ENCODE measurements at regions not wholly inside any gene's neighbourhood (a gene's known extent, or its start where the extent isn't known, plus 50 kb on each side); places are given as distances from the start of the nearest gene placed in this dataset.

- TF ChIP-seq POLR2AphosphoS5 (IDR thresholded peaks at IDR 0.05; ENCODE audit: control insufficient read depth, insufficient read depth, low read depth, low read length) (no peak), MBD2 (IDR thresholded peaks at IDR 0.05; ENCODE audit: borderline replicate concordance, low read depth) (no peak), TRIM24 (IDR thresholded peaks at IDR 0.05) (peak in 1 of 2 experiments; percentile 52; a peak in 2 of 4 replicates), CXXC5 (CRISPR knock-in tag; IDR thresholded peaks at IDR 0.05) (no peak), RAD21 (CRISPR knock-in tag; conservative IDR thresholded peaks at IDR 0.05 in 1 of 2, IDR thresholded peaks at IDR 0.05 in 1 of 2) (peak in 1 of 2 experiments; percentile 2; a peak in 1 of 4 replicates), ZNF354B (CRISPR knock-in tag; IDR thresholded peaks at IDR 0.05) (peak; percentile 48; the same call in 1 of the 2 replicates), ZNF121 (CRISPR knock-in tag; conservative IDR thresholded peaks at IDR 0.05) (no peak), HOXB6 (CRISPR knock-in tag; IDR thresholded peaks at IDR 0.05; ENCODE audit: borderline replicate concordance) (no peak), NBN (IDR thresholded peaks at IDR 0.05; ENCODE audit: low read depth) (0 out of 2 replicates have a peak, but pooled peaks have one; percentile 37), NR2C2 (CRISPR knock-in tag; IDR thresholded peaks at IDR 0.05) (no peak), NR2C2 (tag; IDR thresholded peaks at IDR 0.05) (no peak), JUN (IDR thresholded peaks at IDR 0.05; ENCODE audit: borderline replicate concordance, low read depth, low read length) (0 out of 2 replicates have a peak, but pooled peaks have one; percentile 22), JUN (CRISPR knock-in tag; IDR thresholded peaks at IDR 0.05; ENCODE audit: borderline replicate concordance) (no peak), THRA (IDR thresholded peaks at IDR 0.05) (no peak), MAFF (IDR thresholded peaks at IDR 0.05; ENCODE audit: low read length) (no peak), ATF1 (CRISPR knock-in tag; IDR thresholded peaks at IDR 0.05) (no peak), ATF1 (tag; IDR thresholded peaks at IDR 0.05) (no peak), ZNF143 (CRISPR knock-in tag; IDR thresholded peaks at IDR 0.05) (no peak), KDM1A (IDR thresholded peaks at IDR 0.05) (no peak), RBM25 (IDR thresholded peaks at IDR 0.05; ENCODE audit: low read depth, low read length, severe bottlenecking) (peak; percentile 11), CCAR2 (IDR thresholded peaks at IDR 0.05; ENCODE audit: low read depth, low read length) (no peak), KLF1 (tag; IDR thresholded peaks at IDR 0.05) (no peak), MAFK (IDR thresholded peaks at IDR 0.05; ENCODE audit: low read length) (no peak), ZNF146 (CRISPR knock-in tag; IDR thresholded peaks at IDR 0.05; ENCODE audit: unreplicated experiment) (no peak), ZNF583 (CRISPR knock-in tag; IDR thresholded peaks at IDR 0.05) (no peak)
- TF ChIP-seq, protein P1, sequence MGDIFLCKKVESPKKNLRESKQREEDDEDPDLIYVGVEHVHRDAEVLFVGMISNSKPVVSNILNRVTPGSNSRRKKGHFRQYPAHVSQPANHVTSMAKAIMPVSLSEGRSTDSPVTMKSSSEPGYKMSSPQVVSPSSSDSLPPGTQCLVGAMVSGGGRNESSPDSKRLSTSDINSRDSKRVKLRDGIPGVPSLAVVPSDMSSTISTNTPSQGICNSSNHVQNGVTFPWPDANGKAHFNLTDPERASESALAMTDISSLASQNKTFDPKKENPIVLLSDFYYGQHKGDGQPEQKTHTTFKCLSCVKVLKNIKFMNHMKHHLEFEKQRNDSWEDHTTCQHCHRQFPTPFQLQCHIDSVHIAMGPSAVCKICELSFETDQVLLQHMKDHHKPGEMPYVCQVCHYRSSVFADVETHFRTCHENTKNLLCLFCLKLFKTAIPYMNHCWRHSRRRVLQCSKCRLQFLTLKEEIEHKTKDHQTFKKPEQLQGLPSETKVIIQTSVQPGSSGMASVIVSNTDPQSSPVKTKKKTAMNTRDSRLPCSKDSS (IDR thresholded peaks at IDR 0.05; ENCODE audit: low read depth, partially characterized antibody): peak; percentile 43
These were observed 71.8 kb downstream of the TNFAIP3 start (continued) for GRCh38 chr6:137938770-137939379.

Data from K562 (cell line).